ENCODE measurements at regions not wholly inside any gene's neighbourhood (a gene's known extent, or its start where the extent isn't known, plus 50 kb on each side); places are given as distances from the start of the nearest gene placed in this dataset.

DNA sequence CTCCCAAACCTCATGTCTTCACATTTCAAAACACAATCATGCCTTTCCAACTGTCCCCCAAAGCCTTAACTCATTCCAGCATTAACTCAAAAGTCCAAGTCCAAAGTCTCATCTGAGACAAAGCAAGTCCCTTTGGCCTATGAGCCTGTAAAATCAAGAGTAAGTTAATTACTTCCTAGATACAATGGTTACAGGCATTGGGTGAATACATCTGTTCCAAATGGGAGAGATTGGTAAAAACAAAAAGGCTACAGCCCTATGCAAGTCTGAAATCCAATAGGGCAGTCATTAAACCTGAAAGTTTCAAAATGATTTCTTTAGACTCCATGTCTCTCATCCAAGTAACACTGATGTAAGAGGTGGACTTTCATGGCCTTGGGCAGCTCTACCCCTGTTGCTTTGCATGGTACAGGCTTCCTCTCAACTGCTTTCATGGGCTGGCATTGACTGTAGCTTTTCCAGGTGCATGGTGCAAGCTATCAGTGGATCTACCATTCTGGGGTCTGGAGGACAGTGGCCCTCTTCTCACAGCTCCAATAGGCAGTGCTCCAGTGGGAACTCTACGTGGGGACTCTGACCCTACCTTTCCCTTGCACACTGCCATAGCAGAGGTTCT is 55.0 kb upstream of the PLSCR4 start:
- Histone ChIP-seq H3K79me1 (ENCODE audit: low read depth, low read length) (no peaks in the 10 kb centered on the region), H4K8ac (ENCODE audit: extremely low read depth, insufficient read depth, low read length) (no peak overlapping the region), H2BK5ac (ENCODE audit: low read depth, low read length) (no peak overlapping the region), H3K23ac (ENCODE audit: insufficient read length) (no peak overlapping the region), H4K91ac (replicated peaks; ENCODE audit: insufficient read length, low read length) (no peak overlapping the region), H2BK20ac (ENCODE audit: low read length) (no peak overlapping the region), H3K9ac (replicated peaks in 1 of 4; ENCODE audit: extremely low read depth in 1 of 4, low read depth in 3 of 4, low read length in 3 of 4) (no peak overlapping the region), H3K79me2 (ENCODE audit: control insufficient read depth in 1 of 2, insufficient read depth in 2 of 2, low read length in 2 of 2) (no peaks in the 10 kb centered on the region), H3K14ac (ENCODE audit: insufficient read length) (no peak overlapping the region), H3K18ac (ENCODE audit: extremely low read depth, low read length) (no peak overlapping the region), H4K5ac (ENCODE audit: insufficient read length, low read depth, low read length) (no peak overlapping the region), H3K4me1 (replicated peaks in 1 of 4; ENCODE audit: control insufficient read depth in 3 of 4, insufficient read depth in 4 of 4, low read length in 3 of 4) (no peaks in the 10 kb centered on the region), H3K27ac (ENCODE audit: low read depth, low read length) (no peak overlapping the region), H3K23me2 (ENCODE audit: low read depth, low read length) (no peaks in the 10 kb centered on the region), H2AK5ac (ENCODE audit: low read depth, low read length) (no peak overlapping the region), H3K4ac (replicated peaks; ENCODE audit: insufficient read length, low read depth, low read length) (no peak overlapping the region), H2BK15ac (ENCODE audit: low read length) (no peak overlapping the region), H3K56ac (replicated peaks; ENCODE audit: insufficient read length, low read depth, low read length) (no peak overlapping the region), H3K9me3 (ENCODE audit: insufficient read depth in 2 of 2, low read depth in 1 of 2, low read length in 1 of 2) (no peaks in the 10 kb centered on the region), H3K27me3 (replicated peaks in 1 of 4; ENCODE audit: control insufficient read depth in 3 of 4, extremely low read depth in 1 of 4, insufficient read depth in 3 of 4, low read length in 3 of 4) (no peaks in the 10 kb centered on the region), H3K4me3 (ENCODE audit: extremely low read depth in 1 of 4, insufficient read depth in 2 of 4, low read depth in 3 of 4, low read length in 4 of 4) (no peak overlapping the region), H2BK120ac (replicated peaks; ENCODE audit: low read depth, low read length) (no peak overlapping the region), H4K20me1 (replicated peaks in 1 of 2; ENCODE audit: control insufficient read depth in 1 of 2, insufficient read depth in 2 of 2, low read length in 2 of 2) (no peaks in the 10 kb centered on the region), H3K4me2 (ENCODE audit: insufficient read depth in 1 of 2, low read depth in 2 of 2, low read length in 2 of 2) (no peak overlapping the region), H2BK12ac (ENCODE audit: low read depth, low read length) (no peak overlapping the region), H2AFZ (ENCODE audit: low read length) (no peak overlapping the region), H3K36me3 (ENCODE audit: control insufficient read depth in 2 of 4, insufficient read depth in 4 of 4, low read length in 3 of 4) (no peaks in the 10 kb centered on the region)
- DNase-seq (ENCODE audit: low read depth in 1 of 2, low spot score in 2 of 2) (no peak), FAIRE-seq (no peak)
- POLR2A ChIA-PET (ENCODE audit: partially characterized antibody), result no interaction called here
- TF ChIP-seq, protein P1, sequence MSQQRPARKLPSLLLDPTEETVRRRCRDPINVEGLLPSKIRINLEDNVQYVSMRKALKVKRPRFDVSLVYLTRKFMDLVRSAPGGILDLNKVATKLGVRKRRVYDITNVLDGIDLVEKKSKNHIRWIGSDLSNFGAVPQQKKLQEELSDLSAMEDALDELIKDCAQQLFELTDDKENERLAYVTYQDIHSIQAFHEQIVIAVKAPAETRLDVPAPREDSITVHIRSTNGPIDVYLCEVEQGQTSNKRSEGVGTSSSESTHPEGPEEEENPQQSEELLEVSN (IDR thresholded peaks at IDR 0.05), result no peak
- TF ChIP-seq KDM5A (IDR thresholded peaks at IDR 0.05; ENCODE audit: low read length) (no peak), CHD2 (IDR thresholded peaks at IDR 0.05; ENCODE audit: low read length) (no peak), TEAD4 (IDR thresholded peaks at IDR 0.05; ENCODE audit: low read depth, low read length) (no peak)
- WGBS, 2 experiments (ENCODE audit: extremely low coverage in 1 of 2, insufficient coverage in 1 of 2, insufficient read length in 1 of 2, insufficient replicate concordance in 2 of 2, low coverage in 1 of 2, low lambda C conversion rate in 2 of 2, missing lambda C conversion rate in 1 of 2), result 88% methylated on average over 1 of the region's 1 CpG; no CpG with 5 or more reads in 1 of the 2 experiments
- CTCF ChIA-PET (ENCODE audit: partially characterized antibody), result interaction anchor here (1.4 kb wide), 1 partner anchor 21 kb away, joined by 3 read pairs; no protein-coding TSS in a partner anchor
